Activated naive CD8-positive, alpha-beta T cell treated with anti-CD3 and anti-CD28 coated beads, Interleukin-2, amount 10 ng/mL, durations not matched to agents 7 days and 5 days (primary cell): ENCODE measurements at regions not wholly inside any gene's neighbourhood (a gene's known extent, or its start where the extent isn't known, plus 50 kb on each side); places are given as distances from the start of the nearest gene placed in this dataset.

ENCODE experiments used
- ATAC-seq: fragments of 150-1000 bp; cut with Tn5 transposase; one replicate; pipeline ENCODE4 v1.10.0; 2021; ENCODE audit warnings: low read depth, moderate library complexity
- POLR2A ChIA-PET: fragments of 350-600 bp; sonication (Branson Sonifier 250); formaldehyde crosslinking; loops from one replicate; lab custom pipeline; 2021; ENCODE audit warnings: antibody characterized with exemption; lab: Charles Lee
- DNase-seq: peaks from one replicate; pipeline ENCODE4 v3.0.0; 2021
- H3K27ac Mint-ChIP-seq: one replicate; pipeline ENCODE4 v1.8.0; 2022; ENCODE audit warnings: mild to moderate bottlenecking, mixed read lengths
- H3K27me3 Mint-ChIP-seq: one replicate; pipeline ENCODE4 v1.8.0; 2022; ENCODE audit warnings: mild to moderate bottlenecking, moderate library complexity, mixed read lengths
- H3K36me3 Mint-ChIP-seq: one replicate; pipeline ENCODE4 v1.8.0; 2021; ENCODE audit warnings: mild to moderate bottlenecking, mixed read lengths
- H3K4me1 Mint-ChIP-seq: one replicate; pipeline ENCODE4 v1.8.0; 2021; ENCODE audit warnings: mixed read lengths
- H3K4me3 Mint-ChIP-seq: one replicate; pipeline ENCODE4 v1.8.0; 2022; ENCODE audit warnings: mild to moderate bottlenecking, moderate library complexity, mixed read lengths
- H3K9me3 Mint-ChIP-seq: one replicate; pipeline ENCODE4 v1.8.0; 2021; ENCODE audit warnings: mixed read lengths

DNA sequence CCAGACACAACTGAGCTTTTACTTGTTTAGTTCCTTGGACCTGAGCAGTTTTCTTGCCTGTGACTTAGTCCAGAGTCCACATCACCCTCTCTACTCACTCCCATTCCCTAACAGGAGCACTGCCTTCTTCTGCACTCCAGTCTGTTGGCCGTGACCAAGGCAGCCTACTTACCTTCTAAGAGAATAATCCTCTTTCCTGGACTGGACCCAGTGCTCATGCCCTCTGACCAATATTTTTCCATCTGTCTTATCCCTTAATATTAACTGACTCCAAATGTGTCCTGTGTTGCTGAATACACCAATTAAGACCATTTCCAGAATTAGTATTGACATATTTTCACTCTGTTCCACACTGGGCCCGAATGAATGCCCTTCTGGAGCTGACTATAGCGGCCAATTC is 681.0 kb upstream of the KIF2B start:
- POLR2A ChIA-PET: no interaction called here
- no peaks in the 10 kb centered on the region for H3K9me3 Mint-ChIP-seq
- DNase-seq: no peak
- no peaks in the 10 kb centered on the region for H3K27me3 Mint-ChIP-seq
- no peaks in the 10 kb centered on the region for H3K36me3 Mint-ChIP-seq
- ATAC-seq: no peak
- H3K4me1 Mint-ChIP-seq: no peaks in the 10 kb centered on the region
- H3K27ac Mint-ChIP-seq: no peak overlapping the region
- H3K4me3 Mint-ChIP-seq: no peak overlapping the region

DNA sequence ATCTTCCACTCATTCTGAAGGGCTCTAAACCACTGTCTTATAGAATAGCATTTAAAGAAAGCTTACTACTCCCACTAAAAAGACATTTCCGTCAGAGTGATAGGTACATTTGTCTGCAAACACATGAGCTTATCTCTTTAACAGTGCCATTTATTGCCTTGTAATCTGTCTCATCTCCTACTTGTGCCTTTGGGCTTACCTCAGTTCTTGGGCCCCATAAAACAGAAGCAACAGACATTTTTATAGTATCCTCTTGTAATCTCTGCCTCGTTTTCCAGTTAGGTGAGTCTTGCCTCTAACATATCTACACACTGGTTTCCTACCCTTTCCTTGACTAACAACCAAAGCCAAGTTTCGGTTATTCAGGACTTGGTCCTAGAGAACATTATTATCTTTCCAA is 681.4 kb upstream of the KIF2B start:
- no peak overlapping the region for H3K27ac Mint-ChIP-seq
- H3K4me1 Mint-ChIP-seq: no peaks in the 10 kb centered on the region
- no peaks in the 10 kb centered on the region for H3K27me3 Mint-ChIP-seq
- POLR2A ChIA-PET: no interaction called here
- no peaks in the 10 kb centered on the region for H3K9me3 Mint-ChIP-seq
- H3K36me3 Mint-ChIP-seq: no peaks in the 10 kb centered on the region
- ATAC-seq (no peak), DNase-seq (no peak)
- no peak overlapping the region for H3K4me3 Mint-ChIP-seq

DNA sequence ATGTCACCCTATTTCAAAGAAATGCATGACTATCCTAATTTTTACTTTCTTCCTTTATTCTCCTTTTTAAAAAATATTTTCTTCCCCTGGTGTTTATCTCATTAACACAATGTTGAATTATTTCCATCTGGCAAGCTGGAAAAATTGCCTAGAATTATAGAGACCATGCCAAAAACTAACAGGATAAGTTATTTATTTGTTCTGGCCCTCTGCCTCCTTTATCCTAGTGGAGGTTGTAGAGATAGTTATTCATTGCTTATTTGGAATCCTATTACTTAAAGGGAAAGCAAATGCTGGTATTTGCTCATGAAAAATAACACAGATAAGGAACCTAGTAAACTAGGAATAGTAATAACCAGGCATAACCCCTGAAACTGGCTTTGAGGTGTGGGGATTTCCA is 684.9 kb upstream of the KIF2B start:
- H3K4me1 Mint-ChIP-seq: no peaks in the 10 kb centered on the region
- no peak overlapping the region for H3K27ac Mint-ChIP-seq
- DNase-seq: no peak
- no peaks in the 10 kb centered on the region for H3K36me3 Mint-ChIP-seq
- no peak overlapping the region for H3K4me3 Mint-ChIP-seq
- H3K9me3 Mint-ChIP-seq: no peaks in the 10 kb centered on the region
- ATAC-seq: no peak
- H3K27me3 Mint-ChIP-seq: no peaks in the 10 kb centered on the region
- POLR2A ChIA-PET: no interaction called here

DNA sequence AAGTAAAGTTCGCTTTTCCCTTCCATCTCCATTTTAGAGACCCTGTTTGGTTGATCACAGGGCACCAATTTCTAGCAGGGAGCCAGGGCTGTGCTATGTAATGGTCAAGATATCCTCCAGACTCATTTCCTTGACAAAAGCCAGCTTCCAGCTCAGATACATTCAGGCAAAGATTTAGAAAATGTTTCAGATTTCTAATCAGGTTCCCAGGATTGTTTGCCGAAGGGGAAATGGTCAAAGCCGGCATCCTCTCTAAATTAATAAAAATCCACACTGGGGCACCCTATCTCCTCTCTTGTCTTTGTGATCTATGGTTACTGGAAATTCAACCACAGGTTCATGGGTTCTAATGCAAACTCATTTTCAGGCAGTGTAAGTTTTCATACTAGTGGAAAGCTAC is 686.8 kb upstream of the KIF2B start:
- Mint-ChIP-seq H3K4me1 (no peaks in the 10 kb centered on the region), H3K4me3 (no peak overlapping the region), H3K27ac (no peak overlapping the region), H3K9me3 (no peaks in the 10 kb centered on the region), H3K36me3 (no peaks in the 10 kb centered on the region), H3K27me3 (no peaks in the 10 kb centered on the region)
- DNase-seq: no peak
- no peak for ATAC-seq
- POLR2A ChIA-PET: no interaction called here

DNA sequence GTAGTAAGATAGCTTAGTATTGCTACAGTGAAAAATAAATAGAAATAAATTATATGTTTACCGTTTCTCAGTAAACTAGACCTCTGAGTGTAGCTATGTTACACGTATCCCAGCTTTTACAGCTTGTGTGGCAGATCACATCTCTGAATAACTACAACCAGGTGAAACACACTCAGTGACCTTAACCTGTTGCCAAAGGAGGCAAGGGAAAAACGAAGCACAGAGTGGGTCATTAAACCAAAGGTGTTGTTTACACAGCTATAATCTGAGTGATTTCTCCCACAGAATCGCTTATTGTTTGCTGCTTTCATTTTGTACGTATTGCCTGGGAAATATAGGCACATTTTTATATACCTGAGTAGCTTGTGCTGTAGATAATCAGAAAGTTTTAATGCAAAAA is 688.2 kb upstream of the KIF2B start:
- H3K4me1 Mint-ChIP-seq: no peaks in the 10 kb centered on the region
- ATAC-seq: no peak
- DNase-seq: no peak
- no peaks in the 10 kb centered on the region for H3K9me3 Mint-ChIP-seq
- H3K4me3 Mint-ChIP-seq: no peak overlapping the region
- no peak overlapping the region for H3K27ac Mint-ChIP-seq
- POLR2A ChIA-PET: no interaction called here
- no peaks in the 10 kb centered on the region for H3K27me3 Mint-ChIP-seq
- no peaks in the 10 kb centered on the region for H3K36me3 Mint-ChIP-seq

DNA sequence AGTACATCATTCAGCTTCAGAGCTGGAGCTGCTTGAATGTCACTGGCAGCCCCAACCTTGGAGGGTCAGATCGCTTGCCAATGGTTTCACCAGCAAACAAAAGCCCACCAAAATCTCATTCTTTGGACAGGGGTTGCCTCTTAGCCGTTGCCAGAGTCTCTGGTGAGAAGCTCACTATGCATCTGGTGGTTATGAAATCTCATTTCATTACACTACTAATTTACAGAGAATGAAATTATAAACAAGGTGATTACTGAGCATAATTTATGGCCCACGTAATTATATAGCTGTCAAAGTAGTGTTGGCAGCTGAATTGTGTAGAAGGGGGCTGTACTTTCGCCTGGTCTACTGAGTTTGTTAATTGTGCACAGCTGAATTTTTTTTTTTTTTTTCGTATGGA is 688.9 kb upstream of the KIF2B start:
- Mint-ChIP-seq H3K36me3 (no peaks in the 10 kb centered on the region), H3K4me1 (no peaks in the 10 kb centered on the region), H3K9me3 (no peaks in the 10 kb centered on the region), H3K4me3 (no peak overlapping the region), H3K27ac (no peak overlapping the region), H3K27me3 (no peaks in the 10 kb centered on the region)
- no peak for ATAC-seq
- POLR2A ChIA-PET: no interaction called here
- DNase-seq: no peak

DNA sequence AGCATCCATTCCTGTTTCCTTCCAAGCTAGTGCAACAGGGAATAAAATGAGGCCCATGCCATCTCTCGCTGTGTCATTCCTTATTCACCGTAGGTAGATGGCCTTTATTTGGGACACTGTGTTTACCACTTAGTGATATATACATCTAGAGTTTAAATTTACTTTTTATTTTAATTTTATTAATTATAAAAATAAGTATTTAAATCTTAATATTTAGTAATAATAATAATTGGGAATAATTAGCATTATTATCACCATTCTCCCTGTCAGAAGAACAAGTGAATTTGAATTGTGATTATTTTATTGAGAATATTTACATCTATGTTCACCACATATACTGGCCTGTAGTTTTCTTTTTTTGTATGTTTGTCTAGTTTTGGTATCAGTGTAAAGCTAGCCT is 692.9 kb upstream of the KIF2B start:
- ATAC-seq (no peak), DNase-seq (no peak)
- Mint-ChIP-seq H3K36me3 (no peaks in the 10 kb centered on the region), H3K27me3 (no peaks in the 10 kb centered on the region), H3K27ac (no peak overlapping the region), H3K4me1 (no peaks in the 10 kb centered on the region), H3K4me3 (no peak overlapping the region), H3K9me3 (no peaks in the 10 kb centered on the region)
- POLR2A ChIA-PET: no interaction called here

DNA sequence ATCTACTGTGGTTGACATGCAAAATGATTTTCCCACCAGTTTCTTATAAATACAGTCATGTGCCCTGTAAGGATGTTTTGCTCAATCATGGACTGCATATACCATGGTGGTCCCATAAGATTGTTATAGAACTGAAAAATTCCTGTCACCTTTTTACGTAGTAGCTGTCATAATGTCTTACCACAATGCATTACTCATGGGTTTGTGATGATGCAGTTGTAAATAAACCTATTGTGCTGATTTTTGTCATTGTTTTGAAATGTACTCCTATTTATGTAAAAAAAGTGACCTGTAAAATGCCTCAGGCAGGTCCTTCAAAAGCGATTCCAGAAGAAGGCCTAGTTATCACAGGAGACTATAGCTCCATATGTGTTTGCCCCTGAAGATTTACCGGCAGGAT is 695.4 kb upstream of the KIF2B start:
- H3K4me3 Mint-ChIP-seq: no peak overlapping the region
- H3K27ac Mint-ChIP-seq: no peak overlapping the region
- no peak for ATAC-seq
- H3K4me1 Mint-ChIP-seq: no peaks in the 10 kb centered on the region
- DNase-seq: no peak
- no peaks in the 10 kb centered on the region for H3K36me3 Mint-ChIP-seq
- H3K27me3 Mint-ChIP-seq: no peaks in the 10 kb centered on the region
- H3K9me3 Mint-ChIP-seq: no peaks in the 10 kb centered on the region
- POLR2A ChIA-PET: no interaction called here

DNA sequence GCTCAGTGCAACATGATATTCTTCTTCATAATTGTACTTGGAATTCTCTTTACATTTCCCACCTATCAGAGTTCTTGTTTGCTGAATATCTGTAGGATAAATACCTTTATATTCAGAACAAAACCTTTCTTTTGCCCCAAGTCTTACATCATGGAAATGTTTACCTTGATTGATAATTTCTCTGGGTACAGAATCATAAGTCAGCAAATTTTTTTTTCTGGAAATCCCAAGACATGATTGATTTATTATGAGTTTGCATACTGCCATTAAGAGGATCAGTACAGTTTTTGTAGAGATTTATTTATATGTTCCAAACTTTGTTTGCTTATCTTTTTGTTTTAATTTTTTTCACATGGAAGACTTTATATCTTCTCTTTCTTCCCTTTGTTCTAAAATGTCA is 699.8 kb upstream of the KIF2B start:
- Mint-ChIP-seq H3K9me3 (no peaks in the 10 kb centered on the region), H3K4me3 (no peak overlapping the region), H3K4me1 (no peaks in the 10 kb centered on the region), H3K27me3 (no peaks in the 10 kb centered on the region), H3K27ac (no peak overlapping the region), H3K36me3 (no peaks in the 10 kb centered on the region)
- DNase-seq (no peak), ATAC-seq (no peak)
- POLR2A ChIA-PET: no interaction called here

DNA sequence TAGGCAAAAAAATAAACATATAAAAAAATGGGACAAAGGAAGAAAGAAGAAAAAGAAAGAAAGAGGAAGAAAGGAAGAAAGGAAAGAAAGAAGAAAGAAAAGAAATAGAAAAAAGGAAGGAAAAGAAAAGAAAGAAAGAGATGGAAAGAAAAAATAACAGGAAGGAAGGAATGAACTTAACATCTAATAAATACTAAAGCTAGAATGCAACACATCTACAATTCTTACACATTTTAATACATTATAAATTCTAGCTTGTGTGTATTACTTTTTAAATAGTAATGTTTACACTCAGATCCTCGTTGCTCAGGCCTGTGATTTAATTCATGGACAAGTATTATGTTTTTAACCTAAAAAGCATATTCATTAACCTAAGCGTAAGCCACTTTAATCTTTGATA is 703.0 kb upstream of the KIF2B start:
- Mint-ChIP-seq H3K4me1 (no peaks in the 10 kb centered on the region), H3K9me3 (peaks cover 2% of the 10 kb centered on the region), H3K4me3 (no peak overlapping the region), H3K27ac (no peak overlapping the region), H3K27me3 (no peaks in the 10 kb centered on the region), H3K36me3 (no peaks in the 10 kb centered on the region)
- no peak for DNase-seq
- POLR2A ChIA-PET: no interaction called here
- no peak for ATAC-seq

DNA sequence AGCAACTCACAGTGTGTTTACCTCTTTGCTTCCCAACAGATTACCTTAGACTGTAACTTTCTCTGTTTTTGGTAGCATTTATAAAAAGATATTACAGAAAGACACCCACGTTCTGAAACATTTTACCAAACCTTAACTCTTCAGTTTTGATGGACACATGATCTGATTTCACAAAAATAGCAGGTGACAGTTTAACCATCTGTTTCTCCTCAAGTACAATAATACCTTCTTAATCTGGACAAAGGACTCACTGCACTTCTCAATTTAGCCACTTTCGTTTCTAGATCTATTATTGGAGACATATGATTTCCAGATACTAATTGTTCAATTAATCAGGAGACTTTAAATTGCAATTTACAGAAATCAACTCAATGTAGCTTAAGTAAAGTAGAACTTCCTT is 703.8 kb upstream of the KIF2B start:
- DNase-seq (no peak), ATAC-seq (no peak)
- Mint-ChIP-seq H3K36me3 (no peaks in the 10 kb centered on the region), H3K27me3 (no peaks in the 10 kb centered on the region), H3K4me1 (no peaks in the 10 kb centered on the region), H3K4me3 (no peak overlapping the region), H3K9me3 (peaks cover 2% of the 10 kb centered on the region), H3K27ac (no peak overlapping the region)
- POLR2A ChIA-PET: no interaction called here

DNA sequence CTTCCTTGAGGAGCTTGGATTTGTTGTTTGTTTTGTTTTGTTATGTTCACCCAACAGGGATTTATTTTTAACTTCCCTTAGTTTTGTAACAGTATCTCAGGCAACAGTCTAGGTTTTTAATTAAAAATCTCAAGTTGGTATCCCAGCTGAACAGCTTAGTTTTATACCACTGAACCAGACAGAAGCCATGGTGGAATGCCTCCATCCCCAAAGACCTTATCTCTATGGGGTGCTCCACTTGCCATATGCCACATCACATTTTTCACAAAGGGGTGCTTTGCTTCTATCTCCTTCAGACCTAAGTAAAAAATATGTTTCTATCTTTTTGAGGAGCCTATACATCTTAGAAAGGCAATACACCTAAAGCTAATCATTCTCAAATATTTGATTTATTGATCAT is 715.8 kb upstream of the KIF2B start:
- H3K4me3 Mint-ChIP-seq: no peak overlapping the region
- no peak for ATAC-seq
- H3K27ac Mint-ChIP-seq: no peak overlapping the region
- no peaks in the 10 kb centered on the region for H3K27me3 Mint-ChIP-seq
- POLR2A ChIA-PET: no interaction called here
- H3K36me3 Mint-ChIP-seq: no peaks in the 10 kb centered on the region
- DNase-seq: no peak
- H3K4me1 Mint-ChIP-seq: no peaks in the 10 kb centered on the region
- peaks cover 5% of the 10 kb centered on the region for H3K9me3 Mint-ChIP-seq

DNA sequence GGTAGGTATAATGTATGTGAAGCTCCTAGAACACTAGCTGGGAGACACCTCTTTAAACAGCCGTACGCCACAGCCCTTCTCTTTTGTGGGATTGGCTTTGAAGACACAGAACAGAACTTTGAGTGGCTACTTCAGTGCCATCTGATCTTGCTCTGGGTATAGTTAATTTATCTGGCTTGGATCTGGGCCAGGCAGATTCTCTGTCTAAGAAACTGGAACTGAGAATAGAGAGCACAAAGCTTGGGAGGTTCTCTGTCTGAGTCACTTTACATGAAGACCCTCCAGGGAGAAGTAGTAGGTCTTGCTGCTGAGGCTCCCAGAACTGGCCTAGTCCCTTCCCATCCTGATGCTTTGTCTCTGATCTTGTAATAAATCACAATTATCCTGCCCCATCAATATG is 721.0 kb upstream of the KIF2B start:
- no peak for DNase-seq
- H3K4me1 Mint-ChIP-seq: no peaks in the 10 kb centered on the region
- no peaks in the 10 kb centered on the region for H3K36me3 Mint-ChIP-seq
- H3K27me3 Mint-ChIP-seq: no peaks in the 10 kb centered on the region
- ATAC-seq: no peak
- H3K4me3 Mint-ChIP-seq: no peak overlapping the region
- no peak overlapping the region for H3K27ac Mint-ChIP-seq
- POLR2A ChIA-PET: no interaction called here
- no peaks in the 10 kb centered on the region for H3K9me3 Mint-ChIP-seq

DNA sequence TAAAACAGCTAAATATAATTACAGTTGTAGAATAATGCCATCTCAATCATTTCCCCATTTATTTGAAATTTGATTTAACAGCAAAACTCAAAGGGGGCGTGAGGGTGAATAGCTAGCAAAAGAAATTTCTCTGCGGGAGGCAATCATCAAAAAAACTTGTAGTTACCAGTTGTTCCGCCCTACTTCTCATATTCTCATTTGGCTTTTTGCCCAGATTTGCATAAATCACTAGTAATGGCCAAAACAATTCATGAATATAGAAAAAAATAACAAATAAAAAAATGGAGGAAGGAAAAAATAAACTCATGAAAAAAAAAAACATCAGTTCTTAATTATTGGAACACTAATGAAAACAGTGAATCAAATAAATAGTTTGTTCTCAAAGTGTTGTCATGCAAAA is 722.6 kb upstream of the KIF2B start:
- no peaks in the 10 kb centered on the region for H3K27me3 Mint-ChIP-seq
- ATAC-seq: no peak
- no peaks in the 10 kb centered on the region for H3K36me3 Mint-ChIP-seq
- DNase-seq: no peak
- H3K9me3 Mint-ChIP-seq: no peaks in the 10 kb centered on the region
- POLR2A ChIA-PET: no interaction called here
- H3K27ac Mint-ChIP-seq: no peak overlapping the region
- no peak overlapping the region for H3K4me3 Mint-ChIP-seq
- no peaks in the 10 kb centered on the region for H3K4me1 Mint-ChIP-seq

DNA sequence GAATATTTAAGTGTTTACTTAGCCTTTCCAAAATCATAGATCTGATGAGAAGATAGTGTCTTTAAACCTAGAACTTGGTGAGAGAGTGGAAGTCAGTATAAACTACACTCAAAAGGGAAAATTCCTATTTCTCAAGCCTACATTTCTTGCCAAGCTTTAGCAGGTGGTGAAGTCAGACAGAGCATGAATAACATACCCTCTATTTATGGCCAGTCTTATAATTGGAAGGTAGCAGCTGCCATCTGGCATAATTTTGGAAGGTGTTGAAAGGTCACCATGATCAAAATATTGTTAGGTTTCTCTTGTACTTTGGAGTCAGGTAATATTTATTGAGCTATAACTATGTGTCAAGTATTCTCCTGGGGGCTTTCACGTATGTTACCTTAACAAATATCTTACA is 729.3 kb upstream of the KIF2B start:
- Mint-ChIP-seq H3K27me3 (no peaks in the 10 kb centered on the region), H3K36me3 (no peaks in the 10 kb centered on the region), H3K9me3 (peaks cover 3% of the 10 kb centered on the region), H3K27ac (no peak overlapping the region), H3K4me3 (no peak overlapping the region), H3K4me1 (no peaks in the 10 kb centered on the region)
- ATAC-seq (no peak), DNase-seq (no peak)
- POLR2A ChIA-PET: no interaction called here
